ENCODE measurements at regions not wholly inside any gene's neighbourhood (a gene's known extent, or its start where the extent isn't known, plus 50 kb on each side); places are given as distances from the start of the nearest gene placed in this dataset.
A peak's percentile ranks its signal among the peaks of the same experiment; 100 is the strongest.
"Not testable (repeated sequence)": the region's sequence is repeated elsewhere in the genome, so short reads cannot be mapped to it uniquely, and the experiment has no call there.

DNA sequence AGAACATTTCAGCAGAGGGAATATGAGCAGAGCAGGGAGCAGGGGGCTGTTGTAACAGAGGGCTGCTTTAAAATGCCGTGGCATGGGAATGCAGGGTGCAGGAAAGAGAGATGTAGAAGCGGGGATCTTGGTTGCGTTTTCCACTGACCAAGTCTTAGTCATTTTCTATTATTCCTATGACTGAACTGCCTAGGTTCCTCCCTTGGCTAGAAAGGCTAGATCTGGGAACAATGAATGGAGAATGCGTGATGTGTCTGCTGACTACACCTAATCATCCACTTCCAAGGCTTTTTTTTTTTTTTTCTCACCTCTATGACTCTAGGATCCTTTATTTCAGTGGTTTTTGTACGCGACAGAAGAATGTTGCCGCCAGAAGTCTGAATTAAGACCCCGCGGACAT, 607.4 kb upstream of the TBL1XR1 start:
- FAIRE-seq = no peak

DNA sequence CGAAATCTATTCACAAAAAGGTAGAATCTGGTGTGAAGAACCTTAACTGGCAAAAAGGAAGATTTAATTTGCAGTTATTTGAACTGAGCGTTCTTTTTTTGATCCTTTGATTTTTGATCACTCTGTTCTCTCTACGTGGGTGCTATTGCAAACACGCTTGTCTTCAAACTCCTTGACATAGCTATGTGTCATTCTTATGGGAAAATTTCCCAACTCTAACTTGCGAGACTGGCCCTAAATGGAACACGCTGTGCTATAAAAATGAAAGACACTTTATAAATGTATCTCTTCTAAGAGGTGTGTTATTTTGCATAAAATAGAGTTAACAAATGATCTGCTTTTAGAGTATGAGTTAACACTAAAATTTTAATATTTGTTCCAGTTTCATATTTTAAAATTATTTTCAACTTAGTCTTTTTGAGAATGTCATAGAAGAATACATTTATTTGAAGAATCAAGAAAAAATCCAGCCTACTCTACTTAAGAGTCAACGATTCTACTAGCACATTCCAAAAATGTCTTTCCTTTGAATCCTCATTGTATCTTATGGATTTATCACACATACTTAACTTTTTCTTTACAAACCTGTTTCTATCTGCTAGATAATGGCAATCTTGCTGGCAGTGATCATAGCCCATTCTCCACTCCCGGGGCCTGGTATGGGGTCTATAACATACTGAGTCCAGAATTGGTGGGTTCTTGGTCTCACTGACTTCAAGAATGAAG, 610.0 kb upstream of the TBL1XR1 start:
- no peak for FAIRE-seq

DNA sequence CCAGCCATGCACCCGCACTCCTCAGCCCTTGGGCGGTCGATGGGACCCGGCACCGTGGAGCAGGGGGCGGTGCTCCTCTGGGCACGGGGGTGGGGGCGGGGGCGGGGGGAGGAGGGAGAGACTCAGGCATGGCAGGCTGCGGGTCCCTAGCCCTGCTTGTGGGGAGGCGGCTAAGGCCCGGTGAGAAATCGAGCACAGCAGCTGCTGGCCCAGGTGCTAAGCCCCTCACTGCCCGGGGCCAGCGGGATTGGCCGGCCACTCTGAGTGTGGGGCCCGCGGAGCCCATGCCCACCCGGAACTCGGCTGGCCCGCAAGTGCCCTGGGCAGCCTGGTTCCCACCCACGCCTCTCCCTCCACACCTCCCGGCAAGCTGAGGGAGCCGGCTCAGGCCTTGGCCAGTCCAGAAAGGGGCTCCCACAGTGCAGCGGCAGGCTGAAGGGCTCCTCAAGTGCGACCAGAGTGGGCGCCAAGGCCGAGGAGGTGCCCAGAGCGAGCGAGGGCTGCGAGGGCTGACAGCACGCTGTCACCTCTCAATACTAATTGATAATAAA, 611.7 kb upstream of the TBL1XR1 start:
- not testable (repeated sequence) for FAIRE-seq

DNA sequence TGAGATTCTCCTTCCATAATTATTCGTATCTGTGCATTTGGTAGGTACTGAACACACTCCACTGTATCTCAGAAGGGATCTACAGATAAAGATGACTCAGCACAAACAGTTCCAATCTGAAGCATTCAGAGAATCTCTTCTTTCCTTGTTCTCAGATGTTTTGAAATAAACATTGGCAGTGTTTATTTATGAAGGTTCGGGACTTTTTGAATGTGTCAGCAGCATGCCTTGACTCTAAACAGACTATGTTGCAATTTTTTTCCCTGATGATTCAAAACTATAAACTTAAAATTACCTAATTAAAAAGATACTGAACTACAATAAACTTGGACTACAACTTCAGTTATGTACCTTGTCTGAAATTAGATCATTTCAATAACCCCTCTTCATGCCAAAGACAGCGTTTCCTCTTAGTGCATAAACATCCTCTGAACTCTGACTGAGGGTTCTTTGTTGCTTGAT, 612.9 kb upstream of the TBL1XR1 start:
- FAIRE-seq = no peak

DNA sequence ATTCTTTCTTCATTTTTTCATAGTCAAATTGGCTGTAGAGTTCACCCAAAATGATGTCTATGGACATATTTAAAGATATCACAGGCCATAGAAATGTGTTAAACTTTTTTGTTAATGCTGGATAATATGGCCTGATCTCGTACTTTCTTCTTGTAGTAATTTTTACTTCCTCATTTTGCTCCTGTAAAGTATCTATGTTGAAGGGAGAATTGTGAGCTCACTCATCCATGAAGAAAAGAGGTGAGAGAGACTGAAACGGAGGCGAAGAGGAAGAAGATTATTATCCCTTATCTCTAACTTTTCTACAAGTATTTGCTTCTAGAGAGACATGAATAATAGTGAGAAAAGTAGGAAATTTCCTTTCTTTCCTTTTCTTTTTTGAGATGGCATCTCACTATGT, 613.8 kb upstream of the TBL1XR1 start:
- FAIRE-seq = no peak

DNA sequence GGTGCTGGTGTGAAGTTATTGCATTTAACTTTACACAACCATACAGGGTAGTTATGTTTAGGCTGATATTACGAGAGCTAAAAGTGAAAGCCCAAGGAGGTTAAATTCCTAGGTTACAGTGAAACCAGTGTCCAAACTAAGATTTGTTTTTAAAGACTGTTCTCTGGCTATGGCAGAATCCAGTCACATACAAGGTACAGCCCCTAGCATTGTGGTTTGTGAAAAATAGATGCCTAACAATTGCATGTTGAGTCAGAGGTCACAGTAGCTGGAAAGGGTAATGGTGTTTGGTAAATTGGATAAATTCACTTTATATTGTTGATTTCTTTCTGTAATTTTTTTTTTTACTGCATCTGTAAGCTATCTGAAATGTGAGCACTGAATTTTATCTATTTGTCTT, 614.6 kb upstream of the TBL1XR1 start:
- no peak for FAIRE-seq

DNA sequence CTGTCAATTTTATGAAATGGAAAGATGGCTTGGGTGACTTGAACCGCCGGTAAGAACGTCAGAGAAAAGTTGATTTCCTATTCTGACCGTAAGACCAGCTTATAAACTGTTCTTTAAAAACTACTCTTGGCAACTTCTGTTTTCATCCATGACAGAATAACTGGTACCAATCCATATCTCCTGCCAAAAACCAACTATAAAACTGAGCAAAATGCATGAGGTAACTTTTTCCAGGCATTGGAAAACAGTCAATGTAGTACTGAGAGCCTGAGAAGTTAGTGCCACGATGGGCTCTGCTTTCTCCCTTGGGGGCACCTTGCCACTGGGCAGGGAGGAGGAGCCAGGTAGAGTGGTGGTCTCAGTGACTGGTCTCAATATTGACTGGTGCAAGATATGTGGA, 615.2 kb upstream of the TBL1XR1 start:
- no peak for FAIRE-seq

DNA sequence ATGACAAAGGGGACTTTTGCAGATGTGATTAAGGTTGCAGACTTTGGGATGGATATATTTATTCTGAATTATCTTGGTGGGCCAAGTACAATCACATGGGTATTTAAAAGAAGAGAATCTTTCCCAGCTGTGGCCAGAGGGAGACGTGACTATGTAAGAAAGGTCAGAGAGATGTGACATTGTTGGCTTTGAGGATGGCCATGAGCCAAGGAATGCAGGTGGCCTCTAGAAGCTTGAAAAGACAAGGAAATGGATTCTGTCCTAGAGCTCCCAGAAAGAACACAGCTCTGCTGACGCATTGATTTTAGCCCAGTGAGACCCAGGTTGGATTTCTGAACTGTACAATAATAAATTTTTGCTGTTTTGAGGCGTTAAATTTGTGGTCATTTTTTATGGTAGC, 616.0 kb upstream of the TBL1XR1 start:
- no peak for FAIRE-seq

DNA sequence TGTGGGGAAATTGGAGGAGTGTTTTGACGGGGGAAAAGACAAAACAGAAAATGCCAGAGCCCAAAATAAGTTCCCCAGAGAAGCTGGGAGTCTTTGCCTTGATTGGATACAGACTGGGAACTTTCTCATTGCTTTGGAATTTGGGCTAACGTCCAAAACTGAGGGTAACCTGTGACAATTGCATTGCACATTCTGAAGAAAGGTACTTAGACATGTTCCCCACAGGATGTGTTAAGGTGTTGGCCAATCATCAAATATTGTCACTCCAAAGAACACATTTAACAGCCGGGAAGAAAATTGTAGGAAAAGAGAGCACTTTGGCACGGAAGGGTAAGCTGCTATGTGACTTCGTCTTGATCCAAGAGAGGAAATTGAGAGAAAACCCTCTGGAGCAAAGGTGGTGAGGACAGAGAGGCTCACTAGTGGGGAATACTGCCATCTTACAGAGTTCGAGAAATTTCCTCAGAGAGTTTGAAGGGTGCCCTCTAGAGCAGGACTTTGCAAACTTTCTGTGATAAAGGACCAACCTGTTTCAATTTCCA, 619.5 kb upstream of the TBL1XR1 start:
- no peak for FAIRE-seq

DNA sequence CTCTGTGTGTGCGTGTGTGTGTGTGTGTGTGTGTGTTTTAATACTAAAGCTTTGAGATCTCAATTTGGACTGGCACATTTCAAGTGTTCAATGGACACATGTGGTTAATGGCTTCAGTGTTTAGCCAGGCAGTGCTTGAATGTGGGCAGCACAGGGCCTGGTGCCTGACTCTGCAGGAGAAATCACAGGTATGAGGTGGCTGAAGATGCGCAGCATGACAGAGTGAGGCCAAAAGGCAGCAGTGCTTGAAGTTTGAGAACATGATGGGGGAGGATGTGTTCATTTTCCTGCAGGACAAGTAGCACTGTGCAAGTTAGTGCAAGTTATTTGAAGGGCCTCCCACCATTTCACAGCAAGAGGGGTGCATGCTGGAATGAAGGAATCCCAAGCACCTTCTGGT, 620.5 kb upstream of the TBL1XR1 start:
- no peak for FAIRE-seq

DNA sequence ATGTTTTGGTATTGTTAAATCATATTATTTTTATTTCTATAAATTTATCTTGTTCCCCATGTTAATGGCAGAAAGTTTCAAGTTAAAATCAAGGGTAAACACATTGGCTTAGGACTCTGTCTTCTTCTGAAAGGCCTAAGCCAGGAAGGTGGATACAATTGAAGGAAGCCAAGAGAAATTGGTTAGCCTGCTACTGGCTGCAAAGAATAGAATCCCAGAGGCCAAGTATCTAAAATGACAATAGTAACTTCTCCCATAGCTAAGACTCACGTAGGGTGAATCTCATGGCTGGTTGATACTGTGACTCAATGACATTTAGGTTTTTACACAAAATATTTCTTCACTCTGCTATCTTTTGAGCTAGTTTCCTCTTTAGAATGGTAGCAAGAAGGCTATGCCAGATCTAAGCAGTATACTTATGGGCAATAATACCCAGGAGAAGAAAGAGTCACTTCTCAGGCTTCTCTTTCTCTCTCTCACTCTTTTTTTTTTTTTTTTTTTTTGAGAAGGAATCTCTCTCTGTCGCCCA, 621.5 kb upstream of the TBL1XR1 start:
- FAIRE-seq = no peak

DNA sequence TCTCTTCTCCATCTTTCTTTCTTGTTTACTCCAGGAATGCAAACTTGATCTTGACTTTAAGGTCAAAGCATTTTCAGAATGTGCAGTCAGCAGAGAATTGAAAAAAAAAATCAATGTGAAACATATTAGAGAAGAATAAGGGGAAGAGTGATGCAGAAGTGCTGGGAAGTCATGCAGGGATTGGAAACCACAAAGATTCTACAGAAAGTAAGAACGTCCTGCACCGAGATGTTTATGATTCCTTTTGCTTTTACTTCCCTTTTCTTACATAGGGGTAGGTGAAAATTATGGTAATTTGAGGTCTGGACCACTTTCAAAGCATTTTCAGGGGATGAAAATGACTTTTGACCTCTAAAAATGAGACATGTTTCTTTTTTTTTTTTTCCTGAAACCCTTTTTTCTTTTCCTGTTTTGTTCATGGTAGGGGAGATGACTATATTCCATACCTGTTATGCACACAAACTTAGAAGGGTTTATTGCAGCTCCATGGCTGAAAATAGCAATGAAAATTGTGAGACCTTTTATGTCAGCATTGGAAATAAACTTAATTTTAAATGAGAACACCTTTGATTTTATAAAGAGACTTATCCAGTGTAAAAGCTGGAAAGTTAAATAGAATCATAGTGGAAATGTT, 623.5 kb upstream of the TBL1XR1 start:
- FAIRE-seq = no peak

DNA sequence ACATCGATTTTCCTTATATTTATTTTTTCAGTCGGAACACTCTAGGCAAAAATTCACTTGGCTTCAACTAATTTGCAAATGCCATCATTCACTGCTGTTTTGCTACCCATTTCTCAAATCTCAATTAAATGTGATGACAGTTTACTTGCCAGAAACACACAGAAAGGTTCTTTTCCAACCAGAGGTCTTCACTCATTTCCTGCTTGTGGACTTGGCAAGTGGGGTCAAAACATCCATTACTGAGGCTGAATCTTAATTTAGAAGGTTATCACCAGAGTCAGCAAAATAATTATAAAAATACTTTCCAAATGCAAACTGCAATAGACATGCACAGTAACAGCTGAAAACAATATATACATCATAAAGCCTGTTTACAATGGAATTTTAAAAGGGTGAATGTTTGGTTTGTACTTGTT, 625.4 kb upstream of the TBL1XR1 start:
- no peak for FAIRE-seq

DNA sequence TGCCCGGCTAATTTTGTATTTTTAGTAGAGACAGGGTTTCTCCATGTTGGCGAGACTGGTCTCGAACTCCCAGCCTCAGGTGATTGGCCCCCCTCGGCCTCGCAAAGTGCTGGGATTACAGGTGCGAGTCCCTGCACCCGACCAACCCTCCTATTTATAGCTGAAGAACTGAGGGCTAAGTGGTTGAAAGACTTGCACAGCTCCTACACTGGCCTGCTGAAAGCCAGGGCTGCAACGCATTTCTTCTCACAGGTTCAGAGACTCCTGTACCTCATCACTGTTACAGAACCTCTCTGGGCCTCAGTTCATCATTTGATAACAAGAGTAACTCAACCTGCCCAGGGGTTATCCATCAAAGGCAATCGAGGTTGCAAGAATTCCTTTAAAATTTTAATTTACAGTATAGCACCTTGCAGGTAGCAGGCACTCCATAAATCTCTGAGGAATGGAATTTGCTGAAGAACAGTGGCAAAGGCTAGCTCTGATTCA, 626.5 kb upstream of the TBL1XR1 start:
- no peak for FAIRE-seq

DNA sequence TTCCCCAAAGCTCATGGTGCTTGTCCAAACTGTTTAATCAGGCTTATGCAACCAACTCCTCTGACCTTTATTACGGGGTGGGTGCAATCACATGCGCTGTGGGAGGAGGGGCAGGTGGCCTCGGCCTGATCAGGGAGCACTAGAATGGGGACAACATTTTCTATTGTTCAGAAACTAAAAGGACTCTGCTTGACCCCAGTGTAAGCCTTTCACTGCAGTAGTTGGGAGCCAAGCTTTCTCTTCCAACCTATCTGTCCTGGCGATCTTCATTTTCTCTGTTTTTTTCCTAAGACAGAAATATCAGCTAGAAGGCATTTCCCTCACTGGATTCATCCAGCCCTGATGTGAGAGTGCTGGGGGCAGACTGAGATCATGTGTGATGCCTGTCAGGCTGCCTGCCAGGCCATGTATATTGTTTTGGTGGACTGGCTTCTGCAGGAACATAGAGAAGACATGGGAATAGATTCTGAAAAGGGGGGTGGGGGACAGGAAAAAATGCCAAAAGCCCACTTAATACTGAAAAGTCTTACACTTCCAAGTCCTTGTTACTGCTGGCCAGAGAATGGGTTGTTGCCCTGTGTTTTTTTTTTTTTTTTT, 627.0 kb upstream of the TBL1XR1 start:
- no peak for FAIRE-seq

DNA sequence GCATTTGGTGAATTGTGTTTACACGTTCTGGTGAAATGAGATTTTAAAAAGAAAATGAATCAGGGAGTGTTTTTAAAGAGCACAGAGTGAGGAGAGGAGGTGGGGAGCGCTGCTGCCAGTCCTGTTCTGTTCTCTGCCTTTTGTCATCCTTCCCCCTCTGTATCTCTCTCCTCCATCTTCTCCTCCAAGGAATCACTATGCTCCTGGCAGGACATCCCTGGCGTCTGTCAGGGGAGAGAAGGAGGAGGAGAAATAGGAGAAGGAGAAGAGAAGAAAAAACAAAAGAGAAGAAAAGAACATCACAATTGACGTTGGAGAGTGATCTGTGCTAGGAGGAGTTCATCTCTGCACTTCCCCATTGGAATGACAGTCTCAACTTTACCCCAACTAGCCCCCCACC, 627.6 kb upstream of the TBL1XR1 start:
- no peak for FAIRE-seq

DNA sequence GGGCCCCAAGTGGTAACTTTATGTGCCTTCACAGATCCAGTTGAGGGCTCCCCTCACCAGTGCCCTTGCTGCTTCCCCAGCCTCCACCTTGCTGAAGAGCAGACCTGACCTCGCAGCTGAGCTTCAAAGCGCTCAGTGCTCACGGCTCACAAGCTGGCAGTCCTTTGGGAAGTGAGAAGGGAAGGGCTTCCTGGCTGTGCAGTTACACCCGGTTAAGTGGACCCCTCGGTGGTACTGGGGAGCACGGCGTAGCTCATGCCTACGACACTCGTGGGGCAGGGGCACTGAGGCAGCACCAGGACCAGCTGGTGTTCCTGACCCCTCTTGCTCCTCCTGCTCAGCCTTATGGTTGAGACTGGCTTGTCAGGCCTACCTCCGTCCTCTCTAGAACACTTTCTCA, 629.0 kb upstream of the TBL1XR1 start:
- no peak for FAIRE-seq

DNA sequence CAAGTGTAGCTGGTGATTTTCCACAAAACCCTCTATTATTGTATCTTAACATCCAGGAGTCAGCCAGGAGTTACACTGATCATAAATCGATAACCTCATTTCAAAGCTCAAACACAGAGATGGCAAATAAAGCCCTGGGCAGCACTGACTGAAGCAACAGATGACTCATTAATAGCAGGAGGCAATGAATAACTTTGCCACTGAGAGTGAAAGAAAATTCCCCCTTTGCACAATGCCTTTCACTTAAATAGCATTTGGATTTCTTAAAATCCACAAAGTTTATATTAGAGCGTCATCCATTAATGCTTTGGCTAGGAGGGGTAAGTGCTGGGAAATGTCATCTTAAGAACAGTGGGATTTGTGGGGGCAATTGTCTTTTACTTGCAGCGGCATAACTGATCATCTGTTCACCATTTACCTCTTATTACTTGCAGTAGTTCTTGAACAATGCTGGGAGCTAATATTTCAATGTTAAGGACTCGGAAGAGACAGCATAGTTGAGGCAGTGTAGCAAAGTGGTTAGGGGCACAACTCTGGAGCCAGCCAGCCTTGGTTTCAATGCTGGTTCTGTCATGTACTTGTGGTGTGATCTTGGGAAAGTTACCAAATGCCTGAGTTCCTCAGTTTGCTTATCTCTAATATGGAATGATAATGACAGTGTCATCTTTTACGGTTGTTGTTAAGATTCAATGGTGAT, 630.4 kb upstream of the TBL1XR1 start:
- FAIRE-seq = no peak

DNA sequence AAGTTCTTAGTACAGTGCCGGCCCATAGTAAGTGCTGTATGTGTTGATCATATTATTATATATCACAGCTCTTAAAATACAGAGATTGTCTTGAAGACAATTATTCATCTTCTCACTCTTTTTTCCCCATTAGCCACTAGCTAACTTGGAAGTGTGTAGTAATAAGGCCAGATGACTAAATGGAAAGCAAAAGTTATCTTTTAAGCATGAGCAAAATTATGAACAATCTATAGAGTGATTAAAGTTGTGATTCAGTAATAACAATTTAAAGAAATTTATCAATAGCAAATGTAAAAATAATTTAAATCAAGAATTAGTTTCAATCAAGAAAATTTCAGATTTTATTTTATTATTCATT, 630.9 kb upstream of the TBL1XR1 start:
- peak; percentile 40 for FAIRE-seq

DNA sequence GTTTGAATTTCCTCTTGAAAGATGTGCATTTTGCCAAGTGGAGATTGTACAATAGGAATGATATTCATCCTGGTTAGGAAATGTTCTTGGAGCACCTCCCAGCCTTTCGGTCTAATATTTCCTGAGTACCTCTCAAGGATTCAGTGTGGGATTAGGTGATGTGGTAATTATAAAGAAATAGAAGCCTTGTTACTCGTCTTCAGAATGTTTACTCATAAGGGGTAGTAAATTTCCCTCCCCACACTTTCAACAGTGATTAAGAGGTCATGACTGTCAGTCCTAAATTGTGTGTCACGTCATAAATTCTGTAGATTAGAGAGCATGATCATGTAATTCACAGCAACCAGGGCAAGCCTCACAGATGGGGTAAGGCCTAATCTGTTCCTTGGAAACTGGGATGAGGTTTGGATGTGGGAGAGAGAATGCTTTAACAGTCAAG, 633.1 kb upstream of the TBL1XR1 start:
- FAIRE-seq = no peak

DNA sequence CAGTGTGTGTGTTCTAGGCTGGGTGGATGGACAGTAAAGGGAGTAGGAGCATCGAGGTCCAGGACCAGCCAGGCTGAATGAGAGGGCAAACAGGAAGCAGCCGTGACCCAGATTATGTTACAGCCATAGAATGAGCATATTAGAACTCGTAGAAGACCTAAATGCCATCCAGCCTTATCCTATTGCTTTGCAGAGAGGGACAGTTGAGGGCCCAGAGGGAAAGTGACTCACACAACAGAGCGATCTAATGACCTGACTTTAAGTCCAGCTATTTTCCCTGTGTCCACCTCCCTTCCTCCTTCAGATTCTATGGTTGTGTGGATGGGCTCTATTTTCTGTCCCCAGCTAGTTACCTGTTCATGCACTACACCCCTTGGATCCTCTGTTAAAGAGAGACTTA, 634.1 kb upstream of the TBL1XR1 start:
- no peak for FAIRE-seq

DNA sequence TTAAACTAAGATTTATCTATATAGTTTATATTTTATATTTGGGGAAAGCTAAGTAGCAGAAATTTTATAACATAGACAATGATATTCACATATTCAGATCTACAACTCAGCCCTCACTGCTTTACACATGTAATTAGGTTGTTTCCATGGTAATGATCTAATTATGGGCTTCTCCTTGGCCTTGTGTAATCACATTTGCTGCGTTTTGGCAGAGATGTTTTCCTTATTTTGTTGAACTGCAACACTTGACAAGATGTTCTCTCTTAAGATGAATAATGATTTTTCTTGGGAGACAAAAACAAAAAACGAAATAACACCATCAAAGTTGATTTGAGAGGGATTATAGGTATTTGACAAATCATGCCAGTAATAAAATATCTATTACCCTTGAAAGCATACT, 635.6 kb upstream of the TBL1XR1 start:
- FAIRE-seq = no peak

DNA sequence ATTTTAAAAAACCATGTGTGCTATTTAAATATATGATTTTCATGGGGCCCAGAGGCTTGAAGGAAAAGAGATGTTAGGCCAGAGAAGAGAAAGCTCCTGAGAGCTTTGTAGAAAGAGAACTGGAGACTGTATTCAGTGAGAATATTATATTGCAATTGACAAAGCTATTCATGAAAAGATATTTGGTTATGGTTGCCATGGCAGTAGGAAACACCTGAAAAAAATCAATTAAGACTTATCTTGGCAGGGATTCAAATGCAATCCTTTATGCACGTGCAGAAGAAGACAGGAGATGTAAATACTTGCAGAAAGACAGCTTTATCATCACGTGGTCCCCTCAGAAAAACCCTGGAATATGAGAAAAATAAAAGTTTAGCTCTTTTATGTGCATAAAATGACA, 636.0 kb upstream of the TBL1XR1 start:
- no peak for FAIRE-seq

Data from A204.1 (cell line).